Endothelial cell (in vitro differentiated cells): ENCODE measurements at regions not wholly inside any gene's neighbourhood (a gene's known extent, or its start where the extent isn't known, plus 50 kb on each side); places are given as distances from the start of the nearest gene placed in this dataset.
"Not testable (repeated sequence)": the region's sequence is repeated elsewhere in the genome, so short reads cannot be mapped to it uniquely, and the experiment has no call there.

Experiments
- DNase-seq: peaks from one replicate; pipeline ENCODE4 v3.0.0; 2021; ENCODE audit warnings: low spot score
- H3K27ac Mint-ChIP-seq: one replicate; pipeline ENCODE4 v1.8.0; 2021; ENCODE audit warnings: mixed read lengths, inconsistent platforms; ENCODE audit not compliant: unreplicated experiment
- H3K27me3 Mint-ChIP-seq: one replicate; pipeline ENCODE4 v1.8.0; 2021; ENCODE audit warnings: mild to moderate bottlenecking, moderate library complexity, mixed read lengths, inconsistent platforms; ENCODE audit not compliant: unreplicated experiment
- H3K36me3 Mint-ChIP-seq: one replicate; pipeline ENCODE4 v1.8.0; 2021; ENCODE audit warnings: mild to moderate bottlenecking, low read depth, mixed read lengths, inconsistent platforms; ENCODE audit not compliant: unreplicated experiment
- H3K4me1 Mint-ChIP-seq: one replicate; pipeline ENCODE4 v1.8.0; 2021; ENCODE audit warnings: mild to moderate bottlenecking, mixed read lengths, inconsistent platforms; ENCODE audit not compliant: unreplicated experiment
- H3K4me3 Mint-ChIP-seq: one replicate; pipeline ENCODE4 v1.8.0; 2021; ENCODE audit warnings: mild to moderate bottlenecking, mixed read lengths, inconsistent platforms; ENCODE audit not compliant: unreplicated experiment
- H3K9me3 Mint-ChIP-seq: one replicate; pipeline ENCODE4 v1.8.0; 2021; ENCODE audit warnings: mixed read lengths, inconsistent platforms; ENCODE audit not compliant: unreplicated experiment
- TF ChIP-seq, protein P1 (sequence below): fragments of 200-600 bp; sonication (generic); IDR thresholded peaks from one replicate; pipeline ENCODE4 v1.5.0; 2021; ENCODE audit warnings: antibody characterized with exemption; ENCODE audit not compliant: unreplicated experiment

DNA sequence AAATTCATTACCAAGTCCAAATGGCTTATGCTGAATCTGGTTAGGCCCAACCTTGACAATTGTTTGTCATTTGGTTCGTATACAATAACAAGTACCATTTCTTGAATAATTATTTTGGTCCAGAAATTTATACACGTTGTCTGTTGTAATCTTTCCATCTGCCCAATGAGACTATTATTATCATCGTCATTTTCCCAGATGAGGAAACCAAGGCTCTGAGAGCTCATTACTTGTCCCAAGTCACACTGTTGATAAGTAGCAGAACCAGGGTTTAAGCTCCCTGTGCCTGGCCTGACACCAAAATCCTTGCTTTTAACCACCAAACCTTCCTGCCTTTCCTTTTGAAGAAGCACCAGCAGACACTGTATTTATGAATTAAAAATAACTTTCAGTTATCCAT lies 81.3 kb downstream of the RGS2 start:
- peaks cover 4% of the 10 kb centered on the region for H3K9me3 Mint-ChIP-seq
- no peaks in the 10 kb centered on the region for H3K4me1 Mint-ChIP-seq
- H3K36me3 Mint-ChIP-seq: no peaks in the 10 kb centered on the region
- H3K27ac Mint-ChIP-seq: no peak overlapping the region
- H3K27me3 Mint-ChIP-seq: no peaks in the 10 kb centered on the region
- no peak overlapping the region for H3K4me3 Mint-ChIP-seq
- DNase-seq: no peak
- TF ChIP-seq, protein P1, sequence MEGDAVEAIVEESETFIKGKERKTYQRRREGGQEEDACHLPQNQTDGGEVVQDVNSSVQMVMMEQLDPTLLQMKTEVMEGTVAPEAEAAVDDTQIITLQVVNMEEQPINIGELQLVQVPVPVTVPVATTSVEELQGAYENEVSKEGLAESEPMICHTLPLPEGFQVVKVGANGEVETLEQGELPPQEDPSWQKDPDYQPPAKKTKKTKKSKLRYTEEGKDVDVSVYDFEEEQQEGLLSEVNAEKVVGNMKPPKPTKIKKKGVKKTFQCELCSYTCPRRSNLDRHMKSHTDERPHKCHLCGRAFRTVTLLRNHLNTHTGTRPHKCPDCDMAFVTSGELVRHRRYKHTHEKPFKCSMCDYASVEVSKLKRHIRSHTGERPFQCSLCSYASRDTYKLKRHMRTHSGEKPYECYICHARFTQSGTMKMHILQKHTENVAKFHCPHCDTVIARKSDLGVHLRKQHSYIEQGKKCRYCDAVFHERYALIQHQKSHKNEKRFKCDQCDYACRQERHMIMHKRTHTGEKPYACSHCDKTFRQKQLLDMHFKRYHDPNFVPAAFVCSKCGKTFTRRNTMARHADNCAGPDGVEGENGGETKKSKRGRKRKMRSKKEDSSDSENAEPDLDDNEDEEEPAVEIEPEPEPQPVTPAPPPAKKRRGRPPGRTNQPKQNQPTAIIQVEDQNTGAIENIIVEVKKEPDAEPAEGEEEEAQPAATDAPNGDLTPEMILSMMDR: no peak

DNA sequence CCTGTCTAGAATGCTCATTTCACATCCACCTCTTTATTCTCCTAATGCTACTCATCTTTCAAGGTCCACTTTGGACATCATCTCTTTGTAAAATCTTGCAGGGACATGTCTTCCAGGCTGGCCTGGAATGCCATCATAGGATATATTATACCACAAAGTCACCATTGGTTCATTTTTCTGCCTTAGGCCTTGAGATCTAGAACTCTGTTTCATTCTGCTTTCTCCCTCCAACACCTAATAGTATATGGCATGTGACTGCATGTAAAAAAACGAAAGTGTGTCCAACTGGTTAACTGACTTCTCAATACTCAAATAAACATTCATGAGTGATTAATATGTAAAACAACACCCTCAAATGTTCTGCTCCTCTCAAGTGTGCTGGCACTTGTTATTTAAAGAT lies 84.1 kb downstream of the RGS2 start:
- Mint-ChIP-seq H3K36me3 (no peaks in the 10 kb centered on the region), H3K4me1 (no peaks in the 10 kb centered on the region), H3K27me3 (no peaks in the 10 kb centered on the region), H3K9me3 (peaks cover 4% of the 10 kb centered on the region), H3K27ac (no peak overlapping the region), H3K4me3 (no peak overlapping the region)
- TF ChIP-seq, protein P1: no peak
- DNase-seq: no peak

DNA sequence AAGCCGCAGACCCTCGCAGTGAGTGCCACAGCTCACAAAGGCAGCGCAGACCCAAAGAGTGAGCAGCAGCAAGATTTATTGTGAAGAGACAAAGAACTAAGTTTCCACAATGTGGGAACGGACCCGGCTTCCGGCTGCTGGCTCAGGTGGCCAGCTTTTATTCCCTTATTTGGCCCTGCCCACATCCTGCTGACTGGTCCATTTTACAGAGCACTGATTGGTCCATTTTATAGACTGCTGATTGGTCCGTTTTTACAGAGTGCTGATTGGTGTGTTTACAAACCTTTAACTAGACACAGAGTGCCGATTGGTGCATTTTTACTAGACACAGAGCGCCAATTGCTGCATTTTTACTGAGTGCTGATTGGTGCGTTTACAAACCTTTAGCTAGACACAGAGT lies 86.6 kb downstream of the RGS2 start:
- H3K4me1 Mint-ChIP-seq, H3K9me3 Mint-ChIP-seq, H3K27ac Mint-ChIP-seq, H3K36me3 Mint-ChIP-seq, H3K27me3 Mint-ChIP-seq, H3K4me3 Mint-ChIP-seq, DNase-seq: not testable (repeated sequence)

DNA sequence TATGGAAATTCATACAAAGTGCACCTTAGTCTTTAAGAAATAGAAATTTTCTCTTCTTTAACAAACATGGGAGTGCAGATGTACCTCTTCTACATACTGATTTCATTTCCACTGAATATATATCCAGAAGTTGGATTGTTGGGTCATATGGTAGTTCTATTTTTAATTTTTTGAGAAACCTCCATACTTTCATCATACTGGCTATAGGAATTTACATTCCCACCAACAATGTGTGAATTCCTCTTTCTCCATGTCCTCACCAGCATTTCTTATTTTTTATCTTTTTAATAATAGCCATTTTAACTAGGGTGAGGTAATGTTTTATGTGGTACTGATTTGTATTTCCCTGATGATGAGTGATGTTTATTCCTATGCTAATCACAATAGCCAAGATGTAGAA lies 87.5 kb downstream of the RGS2 start:
- Mint-ChIP-seq H3K27ac (no peak overlapping the region), H3K9me3 (no peaks in the 10 kb centered on the region), H3K27me3 (no peaks in the 10 kb centered on the region), H3K36me3 (no peaks in the 10 kb centered on the region), H3K4me3 (no peak overlapping the region), H3K4me1 (no peaks in the 10 kb centered on the region)
- DNase-seq: no peak
- TF ChIP-seq, protein P1: no peak

DNA sequence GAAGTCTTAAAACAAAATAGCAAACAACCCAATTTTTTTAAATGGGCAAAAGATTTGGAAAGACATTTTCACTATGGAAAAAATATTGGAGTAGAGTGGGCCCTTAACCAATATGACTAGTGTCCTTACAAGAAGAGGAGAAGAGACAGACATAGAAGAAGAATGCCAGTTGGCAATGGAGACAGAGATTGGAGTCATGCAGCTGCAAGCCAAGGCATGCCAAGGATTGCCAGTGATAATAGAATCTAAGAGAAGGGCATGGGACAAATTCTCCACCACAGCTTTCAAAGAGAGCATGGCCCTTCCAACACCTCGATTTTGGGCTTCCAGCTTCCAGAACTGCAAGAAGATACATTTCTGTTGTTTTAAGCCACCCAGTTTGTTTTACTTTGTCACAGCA lies 92.7 kb downstream of the RGS2 start:
- no peaks in the 10 kb centered on the region for H3K27me3 Mint-ChIP-seq
- no peak for DNase-seq
- H3K9me3 Mint-ChIP-seq: no peaks in the 10 kb centered on the region
- no peak overlapping the region for H3K4me3 Mint-ChIP-seq
- no peaks in the 10 kb centered on the region for H3K36me3 Mint-ChIP-seq
- H3K27ac Mint-ChIP-seq: no peak overlapping the region
- no peaks in the 10 kb centered on the region for H3K4me1 Mint-ChIP-seq
- TF ChIP-seq, protein P1: no peak

DNA sequence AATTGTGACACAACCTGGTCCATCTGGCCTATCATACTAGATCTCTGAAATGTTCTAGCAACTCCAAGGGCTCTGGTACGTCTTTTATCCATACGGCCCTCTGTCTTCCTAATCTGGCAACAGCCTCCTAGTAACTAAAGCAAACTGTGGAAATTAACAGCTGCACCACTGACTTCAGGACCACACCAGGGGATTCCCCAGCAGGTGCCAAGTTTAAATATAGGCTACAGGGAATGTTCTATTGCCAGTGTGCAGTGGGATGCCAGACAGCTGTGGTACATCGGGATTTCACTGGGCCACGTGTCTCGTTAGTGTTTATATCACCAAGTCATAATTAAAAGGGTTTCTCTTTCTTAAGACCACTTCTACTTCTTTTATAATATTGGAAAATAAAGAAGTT lies 94.3 kb downstream of the RGS2 start:
- H3K4me1 Mint-ChIP-seq: no peaks in the 10 kb centered on the region
- H3K27me3 Mint-ChIP-seq: no peaks in the 10 kb centered on the region
- no peak for DNase-seq
- no peaks in the 10 kb centered on the region for H3K36me3 Mint-ChIP-seq
- H3K27ac Mint-ChIP-seq: no peak overlapping the region
- TF ChIP-seq, protein P1: no peak
- no peaks in the 10 kb centered on the region for H3K9me3 Mint-ChIP-seq
- no peak overlapping the region for H3K4me3 Mint-ChIP-seq
